RWPE1 (cell line): ENCODE measurements at regions not wholly inside any gene's neighbourhood (a gene's known extent, or its start where the extent isn't known, plus 50 kb on each side); places are given as distances from the start of the nearest gene placed in this dataset.
A peak's percentile ranks its signal among the peaks of the same experiment; 100 is the strongest.

Experiments
- CTCF ChIA-PET: fragments of 350-600 bp; sonication (Branson Sonifier 250); formaldehyde crosslinking; extraction: SDS; loops from one replicate; lab custom pipeline; 2021; lab: Yijun Ruan, JAX
- POLR2A ChIA-PET: fragments of 400-600 bp; formaldehyde crosslinking; extraction: SDS; loops from one replicate; lab custom pipeline; 2020; ENCODE audit warnings: antibody characterized with exemption; ENCODE audit not compliant: low non-redundant PET; lab: Yijun Ruan, JAX
- DNase-seq: peaks from one replicate; pipeline ENCODE4 v3.0.0; 2012; ENCODE audit warnings: low spot score
- H3K27ac ChIP-seq: fragments of 450-650 bp; 2 replicates; pipeline ENCODE4 v1.5.1; 2017
- TF ChIP-seq, protein P1 (sequence below): fragments of 450-650 bp; conservative IDR thresholded peaks from 2 replicates; pipeline ENCODE4 v1.5.1; 2017; ENCODE audit warnings: low read depth, mild to moderate bottlenecking

- TF ChIP-seq, protein P1, sequence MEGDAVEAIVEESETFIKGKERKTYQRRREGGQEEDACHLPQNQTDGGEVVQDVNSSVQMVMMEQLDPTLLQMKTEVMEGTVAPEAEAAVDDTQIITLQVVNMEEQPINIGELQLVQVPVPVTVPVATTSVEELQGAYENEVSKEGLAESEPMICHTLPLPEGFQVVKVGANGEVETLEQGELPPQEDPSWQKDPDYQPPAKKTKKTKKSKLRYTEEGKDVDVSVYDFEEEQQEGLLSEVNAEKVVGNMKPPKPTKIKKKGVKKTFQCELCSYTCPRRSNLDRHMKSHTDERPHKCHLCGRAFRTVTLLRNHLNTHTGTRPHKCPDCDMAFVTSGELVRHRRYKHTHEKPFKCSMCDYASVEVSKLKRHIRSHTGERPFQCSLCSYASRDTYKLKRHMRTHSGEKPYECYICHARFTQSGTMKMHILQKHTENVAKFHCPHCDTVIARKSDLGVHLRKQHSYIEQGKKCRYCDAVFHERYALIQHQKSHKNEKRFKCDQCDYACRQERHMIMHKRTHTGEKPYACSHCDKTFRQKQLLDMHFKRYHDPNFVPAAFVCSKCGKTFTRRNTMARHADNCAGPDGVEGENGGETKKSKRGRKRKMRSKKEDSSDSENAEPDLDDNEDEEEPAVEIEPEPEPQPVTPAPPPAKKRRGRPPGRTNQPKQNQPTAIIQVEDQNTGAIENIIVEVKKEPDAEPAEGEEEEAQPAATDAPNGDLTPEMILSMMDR, result no peak
- no peak overlapping the region for H3K27ac ChIP-seq
- no peak for DNase-seq
- CTCF ChIA-PET, result interaction anchor here (0.7 to 1.6 kb wide), 2 partner anchors 90 to 98 kb away, joined by 3 to 5 read pairs; no protein-coding TSS in a partner anchor
- POLR2A ChIA-PET, result no interaction called here
Observed at GRCh38 chr20:63125581-63125837, 90.4 kb downstream of the YTHDF1 start.

DNA sequence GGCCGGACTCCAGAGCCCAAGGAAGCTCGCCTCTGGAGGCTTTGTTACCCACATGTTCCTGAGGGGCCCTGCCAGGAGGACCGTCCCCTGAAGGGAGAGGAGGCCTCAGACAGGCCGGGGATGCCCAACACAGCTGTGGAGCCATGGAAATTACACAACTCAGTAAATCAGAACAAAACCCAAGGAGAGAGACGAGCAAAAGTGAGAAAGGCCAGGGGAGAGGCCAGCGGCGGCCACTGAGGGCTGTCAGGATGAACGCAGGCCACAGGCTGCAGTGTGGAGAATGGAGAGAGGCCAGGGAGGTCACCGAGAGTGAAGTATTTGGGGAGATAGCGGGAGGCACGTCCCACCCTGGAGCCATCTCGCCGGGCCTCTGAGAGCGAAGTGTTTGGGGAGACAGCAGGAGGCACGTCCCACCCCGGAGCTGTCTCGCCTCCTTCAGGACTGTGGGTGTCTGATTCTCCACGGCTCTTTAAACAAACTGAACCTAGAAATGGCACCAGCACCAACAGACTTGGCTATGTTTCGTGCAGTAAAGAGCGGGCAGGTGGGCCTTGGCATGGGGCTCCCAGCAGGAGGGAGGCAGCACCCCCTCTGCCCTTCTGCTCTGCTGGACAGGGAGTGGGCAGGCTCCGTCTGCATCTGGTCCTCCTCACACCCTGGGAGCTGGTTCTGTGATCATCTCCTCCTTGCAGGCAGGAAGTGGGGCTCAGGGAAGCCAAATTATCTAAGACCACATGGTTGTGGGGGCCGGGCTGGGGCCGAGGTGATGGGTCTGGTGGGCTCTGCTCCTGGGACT lies 91.0 kb downstream of the YTHDF1 start:
- no peak for DNase-seq
- no peak overlapping the region for H3K27ac ChIP-seq
- ChIA-PET CTCF (interaction anchor here (0.7 kb wide), 1 partner anchor 89 kb away, joined by 3 read pairs; no protein-coding TSS in a partner anchor), POLR2A (no interaction called here)
- TF ChIP-seq, protein P1, result no peak

- TF ChIP-seq, protein P1, result no peak
- CTCF ChIA-PET, result interaction anchor here (0.7 kb wide), 1 partner anchor 742 kb away, joined by 4 read pairs; no protein-coding TSS in a partner anchor
- no peak overlapping the region for H3K27ac ChIP-seq
- peak; percentile 86 for DNase-seq
- POLR2A ChIA-PET, result no interaction called here
Observed at GRCh38 chr20:63124092-63124781, 91.7 kb downstream of the YTHDF1 start.

DNA sequence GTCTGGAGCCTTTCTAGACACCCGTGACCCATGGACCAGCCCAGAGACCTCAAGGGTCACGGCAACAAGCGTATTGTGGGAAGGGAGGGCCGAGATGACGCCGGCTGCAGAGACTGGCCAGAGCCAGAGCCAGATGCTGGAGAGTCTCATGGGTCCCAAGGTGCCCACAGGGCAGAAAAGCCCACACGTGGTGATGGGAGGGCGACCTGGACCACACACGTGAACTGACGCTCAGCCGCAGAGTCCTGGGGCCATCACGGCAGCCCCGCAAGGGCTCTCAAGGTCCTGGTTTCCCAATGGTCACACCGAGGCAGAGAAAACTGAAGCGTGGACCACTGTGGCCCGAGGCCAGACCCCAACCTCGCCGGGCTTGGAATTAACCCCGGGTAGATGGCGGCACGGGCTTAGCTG lies 92.6 kb downstream of the YTHDF1 start:
- TF ChIP-seq, protein P1, result no peak
- H3K27ac ChIP-seq, result no peak overlapping the region
- CTCF ChIA-PET, result interaction anchor here (0.7 kb wide), 1 partner anchor 517 kb away, joined by 3 read pairs; no protein-coding TSS in a partner anchor
- no peak for DNase-seq
- POLR2A ChIA-PET, result no interaction called here

DNA sequence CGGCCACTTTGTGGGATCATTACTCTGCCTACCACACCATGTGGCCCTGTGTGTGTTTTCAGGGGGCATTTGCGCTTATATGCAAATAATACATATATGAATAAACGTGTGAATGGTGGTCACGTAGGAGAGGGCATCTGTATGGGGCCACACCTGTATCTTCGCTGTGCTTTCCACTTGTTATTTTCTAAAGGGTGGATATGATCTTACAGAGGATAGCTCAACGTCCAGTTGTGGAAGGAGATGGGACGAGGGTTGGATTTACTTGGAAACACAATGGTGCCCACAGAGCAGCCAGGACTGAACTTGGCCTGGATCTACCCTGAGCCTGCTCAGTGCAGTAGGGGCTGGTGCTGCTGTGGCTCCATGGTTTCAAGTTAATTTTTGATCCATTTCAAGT lies 93.3 kb downstream of the YTHDF1 start:
- ChIA-PET POLR2A (interaction anchor here (0.5 kb wide), 1 partner anchor 89 kb away, joined by 3 read pairs; no protein-coding TSS in a partner anchor), CTCF (interaction anchor here (0.7 kb wide), 1 partner anchor 517 kb away, joined by 3 read pairs; no protein-coding TSS in a partner anchor)
- no peak for DNase-seq
- TF ChIP-seq, protein P1, result no peak
- H3K27ac ChIP-seq, result no peak overlapping the region

DNA sequence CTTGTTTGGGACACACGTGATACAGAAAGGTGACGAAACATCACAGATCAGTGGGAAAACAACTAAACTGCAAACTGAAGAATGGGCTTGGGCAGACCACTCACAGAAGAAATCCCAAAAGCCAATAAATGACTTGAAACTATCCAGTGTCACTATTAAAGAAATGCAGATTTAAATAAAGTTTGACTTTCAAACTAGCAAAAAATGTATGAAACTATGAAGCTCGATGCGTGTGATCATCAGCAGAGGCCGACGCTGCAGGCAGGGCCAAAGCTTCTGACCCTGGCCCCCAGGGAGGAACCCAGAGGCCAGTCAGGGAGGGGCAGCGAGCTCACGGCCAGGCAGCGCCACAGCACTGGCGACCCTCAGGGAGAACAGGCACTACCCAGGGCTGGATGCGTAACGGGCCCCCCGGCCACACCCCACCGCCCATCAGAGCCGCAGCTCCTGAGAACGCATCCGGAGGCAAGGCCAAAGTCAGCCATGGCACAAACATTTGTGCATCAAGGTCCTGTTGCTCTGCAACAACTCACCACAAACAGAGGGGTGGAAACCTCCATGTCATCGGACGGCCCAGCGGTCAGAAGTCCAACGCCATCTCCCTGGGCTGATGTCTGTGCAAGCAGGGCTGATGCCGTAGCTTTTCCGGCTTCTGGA lies 94.1 kb downstream of the YTHDF1 start:
- no peak for DNase-seq
- TF ChIP-seq, protein P1, result no peak
- ChIA-PET POLR2A (interaction anchor here (0.5 kb wide), 1 partner anchor 90 kb away, joined by 3 read pairs; no protein-coding TSS in a partner anchor), CTCF (interaction anchor here (0.7 kb wide), 1 partner anchor 11 kb away, joined by 3 read pairs; no protein-coding TSS in a partner anchor)
- no peak overlapping the region for H3K27ac ChIP-seq
